ENCODE measurements at regions not wholly inside any gene's neighbourhood (a gene's known extent, or its start where the extent isn't known, plus 50 kb on each side); places are given as distances from the start of the nearest gene placed in this dataset.

DNA sequence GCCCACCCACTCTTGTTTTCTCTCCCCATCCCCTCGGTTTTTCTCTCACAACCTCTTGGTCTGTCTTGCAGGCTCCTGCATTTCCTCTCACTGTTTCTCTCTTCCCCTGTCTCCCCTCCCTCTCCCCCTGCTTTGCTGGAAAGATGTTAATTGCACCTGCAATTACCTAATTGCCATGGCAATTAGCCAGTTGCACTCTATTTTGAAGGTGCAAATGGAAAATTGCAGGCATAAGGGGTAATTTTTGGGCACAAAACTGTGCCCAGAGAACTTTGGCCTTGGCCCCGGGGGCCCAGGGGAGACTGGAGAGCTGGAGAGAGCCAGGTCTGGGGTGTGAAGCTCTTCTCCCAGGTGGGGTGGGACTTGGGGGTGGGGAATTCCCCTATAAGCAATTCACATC, 164.5 kb upstream of the TLE3 start:
- TF ChIP-seq, protein P1, sequence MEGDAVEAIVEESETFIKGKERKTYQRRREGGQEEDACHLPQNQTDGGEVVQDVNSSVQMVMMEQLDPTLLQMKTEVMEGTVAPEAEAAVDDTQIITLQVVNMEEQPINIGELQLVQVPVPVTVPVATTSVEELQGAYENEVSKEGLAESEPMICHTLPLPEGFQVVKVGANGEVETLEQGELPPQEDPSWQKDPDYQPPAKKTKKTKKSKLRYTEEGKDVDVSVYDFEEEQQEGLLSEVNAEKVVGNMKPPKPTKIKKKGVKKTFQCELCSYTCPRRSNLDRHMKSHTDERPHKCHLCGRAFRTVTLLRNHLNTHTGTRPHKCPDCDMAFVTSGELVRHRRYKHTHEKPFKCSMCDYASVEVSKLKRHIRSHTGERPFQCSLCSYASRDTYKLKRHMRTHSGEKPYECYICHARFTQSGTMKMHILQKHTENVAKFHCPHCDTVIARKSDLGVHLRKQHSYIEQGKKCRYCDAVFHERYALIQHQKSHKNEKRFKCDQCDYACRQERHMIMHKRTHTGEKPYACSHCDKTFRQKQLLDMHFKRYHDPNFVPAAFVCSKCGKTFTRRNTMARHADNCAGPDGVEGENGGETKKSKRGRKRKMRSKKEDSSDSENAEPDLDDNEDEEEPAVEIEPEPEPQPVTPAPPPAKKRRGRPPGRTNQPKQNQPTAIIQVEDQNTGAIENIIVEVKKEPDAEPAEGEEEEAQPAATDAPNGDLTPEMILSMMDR (IDR thresholded peaks at IDR 0.05), result no peak
- no peak for TF ChIP-seq POLR2A (IDR thresholded peaks at IDR 0.05)
